ENCODE measurements at regions not wholly inside any gene's neighbourhood (a gene's known extent, or its start where the extent isn't known, plus 50 kb on each side); places are given as distances from the start of the nearest gene placed in this dataset.

DNA sequence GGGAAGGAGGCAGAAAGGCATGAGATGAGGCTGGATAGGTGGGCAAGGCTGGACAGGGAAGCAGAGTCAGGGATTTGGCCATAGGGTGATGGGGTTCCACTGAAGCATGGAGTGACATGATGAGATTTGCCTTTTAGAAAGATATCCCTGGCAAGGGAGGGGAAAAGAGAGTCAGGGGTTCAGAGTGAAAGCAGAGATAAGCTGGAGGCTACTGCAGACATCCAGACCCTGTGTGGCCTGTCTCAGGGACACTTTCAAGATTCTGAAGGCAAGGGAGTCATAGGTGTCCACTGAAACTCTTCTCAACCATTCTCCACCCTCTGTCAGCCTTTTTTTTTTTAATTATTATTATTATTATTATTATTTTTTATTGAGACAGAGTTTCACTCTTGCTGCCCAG is 94.0 kb upstream of the SPATA12 start:
- TF ChIP-seq, protein P1, sequence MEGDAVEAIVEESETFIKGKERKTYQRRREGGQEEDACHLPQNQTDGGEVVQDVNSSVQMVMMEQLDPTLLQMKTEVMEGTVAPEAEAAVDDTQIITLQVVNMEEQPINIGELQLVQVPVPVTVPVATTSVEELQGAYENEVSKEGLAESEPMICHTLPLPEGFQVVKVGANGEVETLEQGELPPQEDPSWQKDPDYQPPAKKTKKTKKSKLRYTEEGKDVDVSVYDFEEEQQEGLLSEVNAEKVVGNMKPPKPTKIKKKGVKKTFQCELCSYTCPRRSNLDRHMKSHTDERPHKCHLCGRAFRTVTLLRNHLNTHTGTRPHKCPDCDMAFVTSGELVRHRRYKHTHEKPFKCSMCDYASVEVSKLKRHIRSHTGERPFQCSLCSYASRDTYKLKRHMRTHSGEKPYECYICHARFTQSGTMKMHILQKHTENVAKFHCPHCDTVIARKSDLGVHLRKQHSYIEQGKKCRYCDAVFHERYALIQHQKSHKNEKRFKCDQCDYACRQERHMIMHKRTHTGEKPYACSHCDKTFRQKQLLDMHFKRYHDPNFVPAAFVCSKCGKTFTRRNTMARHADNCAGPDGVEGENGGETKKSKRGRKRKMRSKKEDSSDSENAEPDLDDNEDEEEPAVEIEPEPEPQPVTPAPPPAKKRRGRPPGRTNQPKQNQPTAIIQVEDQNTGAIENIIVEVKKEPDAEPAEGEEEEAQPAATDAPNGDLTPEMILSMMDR (IDR thresholded peaks at IDR 0.05; ENCODE audit: borderline replicate concordance, extremely low read depth, low read length, poor library complexity, severe bottlenecking), result no peak
- TF ChIP-seq EZH2 (IDR thresholded peaks at IDR 0.05; ENCODE audit: borderline replicate concordance, low read depth, low read length, severe bottlenecking), result no peak
